ENCODE measurements at regions not wholly inside any gene's neighbourhood (a gene's known extent, or its start where the extent isn't known, plus 50 kb on each side); places are given as distances from the start of the nearest gene placed in this dataset.

DNA sequence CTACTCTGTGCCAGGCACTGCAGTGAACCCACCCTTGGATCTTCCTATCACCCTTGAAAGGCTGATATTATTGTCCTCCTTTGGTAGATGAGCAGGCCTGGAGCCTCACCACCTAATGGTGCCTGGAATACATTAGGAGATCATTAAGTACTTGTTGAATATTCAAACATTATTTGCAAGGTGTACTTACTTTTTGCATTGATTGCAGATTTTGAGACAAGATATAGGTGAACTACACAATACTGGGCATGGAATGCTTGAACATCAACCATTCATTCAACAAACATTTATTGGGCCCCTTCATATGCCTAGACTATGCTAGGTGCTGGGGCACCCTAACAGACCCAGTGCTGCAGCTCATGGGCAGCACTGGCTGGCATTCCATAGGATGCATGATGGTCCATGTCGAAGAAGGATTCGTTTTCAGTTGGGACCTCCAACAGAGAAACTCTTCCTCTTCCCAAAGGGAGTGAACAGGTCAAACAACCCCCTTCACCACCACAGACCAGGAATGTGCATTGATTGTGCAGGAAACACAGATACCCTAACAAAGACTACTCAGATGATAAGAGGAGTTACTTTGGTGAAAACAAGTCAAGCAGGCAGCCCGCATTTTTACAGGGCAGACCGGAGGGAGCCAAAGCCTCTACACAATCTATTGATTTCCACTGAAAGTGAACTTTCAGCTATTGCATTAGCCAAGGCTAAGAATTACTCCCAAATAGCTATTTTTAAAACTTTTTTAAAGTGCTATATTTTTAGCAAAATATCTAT lies 149.6 kb upstream of the SH3BP4 start:
- no peak for TF ChIP-seq CTCF (IDR thresholded peaks at IDR 0.05; ENCODE audit: extremely low read depth, insufficient read depth, missing control alignments)
- DNase-seq (ENCODE audit: low spot score): no peak
- in situ Hi-C loops (cut with MboI; ENCODE audit: low pct_unique_long_range_greater_than_20kb, low sequenced_read_pairs, unreplicated experiment): no loop called here

GRCh38 chr2:234797566-234798250 lies 154.1 kb upstream of the SH3BP4 start:
- no peak for DNase-seq (ENCODE audit: low spot score)
- in situ Hi-C loops (cut with MboI; ENCODE audit: low pct_unique_long_range_greater_than_20kb, low sequenced_read_pairs, unreplicated experiment): no loop called here

GRCh38 chr2:234796045-234796591 lies 155.7 kb upstream of the SH3BP4 start:
- in situ Hi-C loops (cut with MboI; ENCODE audit: low pct_unique_long_range_greater_than_20kb, low sequenced_read_pairs, unreplicated experiment): no loop called here
- TF ChIP-seq CTCF (IDR thresholded peaks at IDR 0.05; ENCODE audit: extremely low read depth, insufficient read depth, missing control alignments): no peak
- no peak for DNase-seq (ENCODE audit: low spot score)

More at GRCh38 chr2:234797566-234798250, 154.1 kb upstream of the SH3BP4 start:
- no peak for TF ChIP-seq CTCF (IDR thresholded peaks at IDR 0.05; ENCODE audit: extremely low read depth, insufficient read depth, missing control alignments)

DNA sequence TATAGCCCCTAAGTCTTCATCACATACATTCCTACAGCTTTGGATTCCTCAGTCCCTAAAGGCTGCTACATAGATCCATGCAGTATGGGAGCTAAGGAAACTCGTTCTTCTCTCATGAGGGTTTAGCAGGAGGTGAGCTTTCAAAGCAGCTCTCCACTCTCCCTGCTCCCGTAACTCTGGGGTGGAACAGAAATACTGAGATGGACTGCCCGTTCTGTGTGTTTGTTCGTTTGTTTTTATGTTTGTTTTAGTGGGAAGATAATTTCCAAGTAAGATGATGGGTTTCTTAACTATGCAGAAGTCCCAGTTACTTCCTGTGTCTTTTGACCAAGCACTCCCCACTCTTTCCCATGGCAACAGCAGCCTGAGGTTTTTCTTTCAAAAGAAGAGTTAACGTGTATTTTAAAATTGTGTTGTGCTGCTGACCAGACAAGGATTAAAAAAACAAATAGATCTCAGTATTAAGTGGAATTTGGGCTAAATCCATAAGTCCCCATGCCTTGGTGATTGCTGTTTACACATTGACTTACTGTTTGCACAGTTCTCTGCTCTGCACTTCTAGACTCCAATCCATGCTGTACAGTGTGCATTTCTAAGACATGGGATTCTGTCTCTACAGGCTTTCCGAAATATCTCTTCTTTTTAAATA lies 156.4 kb upstream of the SH3BP4 start:
- TF ChIP-seq CTCF (IDR thresholded peaks at IDR 0.05; ENCODE audit: extremely low read depth, insufficient read depth, missing control alignments): no peak

DNA sequence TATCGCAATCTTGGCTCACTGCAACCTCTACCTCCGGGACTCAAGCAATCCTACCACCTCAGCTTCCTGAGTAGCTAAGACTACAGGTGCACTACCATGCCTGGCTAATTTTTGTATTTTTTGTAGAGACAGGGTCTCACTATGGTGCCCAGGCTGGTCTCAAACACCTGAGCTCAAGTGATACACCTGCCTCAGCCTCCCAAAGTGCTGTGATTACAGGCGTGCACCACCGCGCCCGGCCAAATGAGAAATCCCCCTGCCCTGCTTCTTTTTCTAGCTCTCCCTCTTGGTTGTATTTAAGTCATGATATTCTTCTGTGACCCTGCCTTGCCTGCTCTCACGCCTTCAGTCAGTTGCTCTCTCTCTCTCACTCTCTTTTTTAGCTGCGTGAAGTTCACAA lies 157.0 kb upstream of the SH3BP4 start:
- no peak for DNase-seq (ENCODE audit: low spot score)
- in situ Hi-C loops (cut with MboI; ENCODE audit: low pct_unique_long_range_greater_than_20kb, low sequenced_read_pairs, unreplicated experiment): no loop called here
- no peak for TF ChIP-seq CTCF (IDR thresholded peaks at IDR 0.05; ENCODE audit: extremely low read depth, insufficient read depth, missing control alignments)

More for the DNA sequence above, 156.4 kb upstream of the SH3BP4 start:
- DNase-seq (ENCODE audit: low spot score): no peak
- in situ Hi-C loops (cut with MboI; ENCODE audit: low pct_unique_long_range_greater_than_20kb, low sequenced_read_pairs, unreplicated experiment): no loop called here

GRCh38 chr2:234793212-234793785 lies 158.5 kb upstream of the SH3BP4 start:
- in situ Hi-C loops (cut with MboI; ENCODE audit: low pct_unique_long_range_greater_than_20kb, low sequenced_read_pairs, unreplicated experiment): no loop called here
- no peak for TF ChIP-seq CTCF (IDR thresholded peaks at IDR 0.05; ENCODE audit: extremely low read depth, insufficient read depth, missing control alignments)
- DNase-seq (ENCODE audit: low spot score): no peak

All from GM13977 (cell line).